Endothelial cell of umbilical vein (primary cell): ENCODE measurements at regions not wholly inside any gene's neighbourhood (a gene's known extent, or its start where the extent isn't known, plus 50 kb on each side); places are given as distances from the start of the nearest gene placed in this dataset.

ENCODE experiments used
- BruUV-seq: library from RNA; stranded (reverse); fragments of 400-500 nt; replicated peaks from 2 replicates; lab custom pipeline; 2021; lab: Mats Ljungman, UMichigan
- CTCF ChIA-PET: fragments of 300-600, 350-600 bp; sonication (Branson Sonifier 250); formaldehyde crosslinking; loops from one replicate; lab custom pipeline; 2021; ENCODE audit warnings: antibody characterized with exemption, inconsistent platforms; lab: Charles Lee
- POLR2A ChIA-PET: fragments of 300-600, 350-600 bp; sonication (Branson Sonifier 250); formaldehyde crosslinking; loops from one replicate; lab custom pipeline; 2021; ENCODE audit warnings: antibody characterized with exemption, inconsistent platforms; lab: Charles Lee
- DNase-seq: peaks from one replicate; pipeline ENCODE4 v3.0.0-alpha.2; 2011; ENCODE audit warnings: low read depth, low spot score
- FAIRE-seq: peaks from 2 replicates; lab custom pipeline; 2011; peaks lifted over from hg19 to GRCh38; lab: Jason Lieb, UNC
- H2AFZ ChIP-seq: 2 replicates; pipeline ENCODE4 v1.6.0; 2012; ENCODE audit warnings: low read depth, low read length, control low read depth, inconsistent platforms
- H3K27ac ChIP-seq: 2 replicates; pipeline ENCODE4 v1.5.1; 2011; ENCODE audit warnings: low read depth, mild to moderate bottlenecking, control low read depth, low read length, moderate library complexity; ENCODE audit not compliant: insufficient read depth
- H3K27me3 ChIP-seq, 2 experiments: 2 replicates each; pipeline versions ENCODE4 v1.6.0 to v1.6.1; 2011; ENCODE audit warnings: low read length in 2 of 2, mixed read lengths in 1 of 2; ENCODE audit not compliant: control insufficient read depth in 2 of 2, insufficient read depth in 2 of 2
- H3K36me3 ChIP-seq, 2 experiments: 2 replicates in 1 of 2; 3 replicates in 1 of 2; pipeline ENCODE4 v1.5.1; 2011; ENCODE audit warnings: low read length in 2 of 2, mild to moderate bottlenecking in 1 of 2, moderate library complexity in 1 of 2; ENCODE audit not compliant: control insufficient read depth in 2 of 2, insufficient read depth in 2 of 2; ENCODE audit errors: extremely low read depth in 1 of 2
- H3K4me1 ChIP-seq: 3 replicates; pipeline ENCODE4 v1.5.1; 2011; ENCODE audit warnings: mild to moderate bottlenecking, low read length; ENCODE audit not compliant: control insufficient read depth, insufficient read depth; ENCODE audit errors: extremely low read depth
- H3K4me2 ChIP-seq: 2 replicates; pipeline ENCODE4 v1.6.1; 2011; ENCODE audit warnings: low read length, control low read depth, mixed read lengths; ENCODE audit not compliant: insufficient read depth
- H3K4me3 ChIP-seq, 3 experiments: fragments of 200-600 bp in 1 of 3; sonication (generic), shearing (Covaris generic) in 1 of 3; replicated peaks in 1 of 3; 2 replicates each; pipeline ENCODE4 v1.5.1; 2011 to 2016; ENCODE audit warnings: control low read depth in 3 of 3, low read length in 3 of 3, mild to moderate bottlenecking in 2 of 3, inconsistent platforms in 1 of 3, low read depth in 1 of 3, moderate library complexity in 1 of 3; ENCODE audit not compliant: insufficient read depth in 1 of 3
- H3K79me2 ChIP-seq: 2 replicates; pipeline ENCODE4 v1.6.0; 2012; ENCODE audit warnings: low read length, inconsistent platforms; ENCODE audit not compliant: control insufficient read depth, insufficient read depth
- H3K9ac ChIP-seq: replicated peaks from 2 replicates; pipeline ENCODE3; 2011; ENCODE audit warnings: low read length, control low read depth; ENCODE audit not compliant: insufficient read depth; ENCODE audit errors: extremely low read depth
- H3K9me1 ChIP-seq: replicated peaks from 3 replicates; pipeline ENCODE4 v1.6.0; 2011; ENCODE audit warnings: mild to moderate bottlenecking, low read length; ENCODE audit not compliant: control insufficient read depth, insufficient read depth; ENCODE audit errors: extremely low read depth
- H3K9me3 ChIP-seq: replicated peaks from 2 replicates; pipeline ENCODE4 v1.5.1; 2012; ENCODE audit warnings: low read length, inconsistent platforms; ENCODE audit not compliant: control insufficient read depth, insufficient read depth
- H4K20me1 ChIP-seq: replicated peaks from 2 replicates; pipeline ENCODE3; 2011; ENCODE audit warnings: mild to moderate bottlenecking, low read length; ENCODE audit not compliant: control insufficient read depth, insufficient read depth; ENCODE audit errors: extremely low read depth
- CTCF ChIP-seq, 2 donors: IDR thresholded peaks; 1 replicate in 1 of 2; 2 replicates in 1 of 2; pipeline ENCODE4 v1.5.1; 2011; ENCODE audit warnings: low read length in 2 of 2, mild to moderate bottlenecking in 2 of 2, moderate library complexity in 2 of 2, control low read depth in 1 of 2, inconsistent platforms in 1 of 2, low read depth in 1 of 2; ENCODE audit not compliant: insufficient read depth in 1 of 2; ENCODE audit errors: extremely low read depth in 1 of 2
- EZH2 ChIP-seq: IDR thresholded peaks from 2 replicates; pipeline ENCODE4 v1.6.1; 2012; ENCODE audit warnings: borderline replicate concordance, low read depth, mild to moderate bottlenecking, moderate library complexity, low read length, inconsistent platforms; ENCODE audit not compliant: severe bottlenecking
- GATA2 ChIP-seq: IDR thresholded peaks from 2 replicates; pipeline ENCODE4 v1.7.0; 2011; ENCODE audit warnings: low read depth, mild to moderate bottlenecking, moderate library complexity, mixed read lengths, low read length; ENCODE audit not compliant: insufficient read length, insufficient read depth
- JUN ChIP-seq: IDR thresholded peaks from 2 replicates; pipeline ENCODE4 v1.6.1; 2011; ENCODE audit warnings: borderline replicate concordance, low read depth; ENCODE audit not compliant: insufficient read length, insufficient read depth
- POLR2A ChIP-seq: IDR thresholded peaks from 2 replicates; pipeline ENCODE4 v1.6.1; 2012; ENCODE audit warnings: low read depth, mild to moderate bottlenecking, control low read depth, low read length
- POLR2AphosphoS5 ChIP-seq: IDR thresholded peaks from 2 replicates; pipeline ENCODE4 v1.6.1; 2012; ENCODE audit warnings: low read depth, mild to moderate bottlenecking, control low read depth, low read length, moderate library complexity; ENCODE audit not compliant: insufficient read depth
- dilution Hi-C: fragments of 300-500 bp; cut with MboI; formaldehyde crosslinking; loops from one replicate; pipeline ENCODE4 v1.15.0; 2019; ENCODE audit warnings: low sequenced_read_pairs; ENCODE audit not compliant: extremely low pct_ligation_motif_present
- intact Hi-C: fragments of 100-400 bp; cut with micrococcal nuclease; formaldehyde crosslinking; loops from one replicate; pipeline ENCODE4 v1.10.0; 2022
- TF ChIP-seq, protein P1 (sequence below): IDR thresholded peaks from 2 replicates; pipeline ENCODE4 v1.6.1; 2011; ENCODE audit not compliant: insufficient read depth, insufficient read length

DNA sequence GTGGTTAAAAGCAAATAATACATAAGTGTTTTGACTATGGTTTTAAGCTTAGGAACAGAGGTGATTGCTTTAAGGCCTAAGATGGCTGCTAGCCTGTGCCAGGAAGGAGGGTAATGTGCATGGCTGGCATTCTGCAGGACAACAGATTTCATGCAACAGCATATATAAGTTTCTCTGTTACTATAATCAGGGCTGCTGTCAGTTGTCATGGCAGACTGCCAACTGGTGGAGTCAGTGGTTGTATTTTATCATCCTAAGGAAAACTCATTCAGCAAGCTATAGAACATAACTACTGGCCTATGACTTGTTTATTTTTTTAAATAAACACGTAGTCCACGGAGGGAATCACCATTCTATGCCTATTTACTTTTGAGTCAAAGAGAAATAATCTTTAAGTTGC, 77.7 kb upstream of the DCAF8L1 start:
- FAIRE-seq (no peak), DNase-seq (peak; percentile 18)
- dilution Hi-C loops (no loop called here), intact Hi-C loops (no loop called here)
- no peak for TF ChIP-seq POLR2AphosphoS5
- ChIA-PET POLR2A (no interaction called here), CTCF (interaction anchor here (0.8 kb wide), 1 partner anchor 439 kb away, joined by 3 read pairs; no protein-coding TSS in a partner anchor)
- no peaks in the 10 kb centered on the region for H3K36me3 ChIP-seq
- no peaks in the 10 kb centered on the region for H3K4me1 ChIP-seq
- no TSS peak for BruUV-seq
- no peak overlapping the region for H3K27ac ChIP-seq
- H3K9ac ChIP-seq, result no peak overlapping the region
- no peak overlapping the region for H3K4me3 ChIP-seq
- no peaks in the 10 kb centered on the region for H4K20me1 ChIP-seq
- no peak overlapping the region for H2AFZ ChIP-seq
- no peaks in the 10 kb centered on the region for H3K79me2 ChIP-seq
- H3K9me1 ChIP-seq, result no peaks in the 10 kb centered on the region
- no peaks in the 10 kb centered on the region for H3K27me3 ChIP-seq
- H3K4me2 ChIP-seq, result no peak overlapping the region
- no peaks in the 10 kb centered on the region for H3K9me3 ChIP-seq

DNA sequence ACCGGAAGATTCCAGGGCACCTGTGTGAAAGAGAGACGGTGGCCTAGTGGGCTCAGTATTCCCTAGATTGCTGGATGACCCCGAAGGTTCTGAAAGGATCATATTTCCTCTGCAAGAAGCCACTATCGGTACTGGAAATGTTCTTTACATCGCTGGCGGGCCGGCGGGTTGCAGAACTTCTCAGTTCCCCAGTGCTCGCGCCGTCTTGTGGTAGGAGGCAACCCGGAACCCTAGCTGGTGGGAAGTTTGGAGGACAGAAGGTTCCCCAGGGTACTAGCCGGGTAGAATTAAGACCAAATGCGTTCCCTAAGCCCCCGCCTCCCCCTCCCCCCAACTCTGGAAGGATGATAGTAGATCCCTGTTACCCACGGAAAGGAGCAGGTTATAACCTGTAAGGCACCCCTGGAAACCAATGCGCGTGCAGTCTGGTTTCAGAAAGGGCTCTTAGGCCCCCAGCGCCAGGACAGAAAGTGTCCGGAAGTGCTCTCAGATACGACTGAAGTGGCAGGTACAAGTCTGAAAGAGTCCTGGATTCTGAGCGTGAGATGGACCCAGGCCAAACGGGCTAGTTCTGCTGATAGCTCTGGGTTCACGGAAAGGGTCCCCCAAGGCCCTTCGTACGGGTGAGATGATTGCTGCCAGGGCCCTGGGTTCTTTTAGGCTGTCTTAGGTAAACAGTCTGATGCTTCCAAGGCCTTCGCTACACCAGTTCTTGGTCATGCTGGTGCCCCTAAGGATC, 61.7 kb upstream of the DCAF8L1 start:
- no peak for FAIRE-seq
- intact Hi-C loops, result no loop called here
- dilution Hi-C loops, result no loop called here
- H2AFZ ChIP-seq, result no peak overlapping the region
- no peaks in the 10 kb centered on the region for H3K36me3 ChIP-seq
- TF ChIP-seq GATA2 (no peak), JUN (no peak), EZH2 (no peak), POLR2A (no peak), CTCF (IDR thresholded peaks at IDR 0.05; ENCODE audit: extremely low read depth in 1 of 2, insufficient read depth in 1 of 2, low read depth in 1 of 2, low read length in 2 of 2) (no peak)
- TF ChIP-seq, protein P1, sequence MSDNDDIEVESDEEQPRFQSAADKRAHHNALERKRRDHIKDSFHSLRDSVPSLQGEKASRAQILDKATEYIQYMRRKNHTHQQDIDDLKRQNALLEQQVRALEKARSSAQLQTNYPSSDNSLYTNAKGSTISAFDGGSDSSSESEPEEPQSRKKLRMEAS, result no peak
- H3K79me2 ChIP-seq, result no peaks in the 10 kb centered on the region
- DNase-seq, result no peak
- H4K20me1 ChIP-seq, result no peaks in the 10 kb centered on the region
- no peak overlapping the region for H3K9ac ChIP-seq
- no peaks in the 10 kb centered on the region for H3K4me1 ChIP-seq
- H3K4me3 ChIP-seq, result no peak overlapping the region
- H3K27me3 ChIP-seq, result no peaks in the 10 kb centered on the region
- no TSS peak for BruUV-seq
- H3K9me1 ChIP-seq, result no peaks in the 10 kb centered on the region
- CTCF ChIA-PET, result no interaction called here
- no peak overlapping the region for H3K27ac ChIP-seq
- POLR2A ChIA-PET, result no interaction called here
- no peak overlapping the region for H3K4me2 ChIP-seq
- H3K9me3 ChIP-seq, result no peaks in the 10 kb centered on the region
